Spleen (tissue), 7 donors: ENCODE measurements at regions not wholly inside any gene's neighbourhood (a gene's known extent, or its start where the extent isn't known, plus 50 kb on each side); places are given as distances from the start of the nearest gene placed in this dataset.

Experiments used
- POLR2A ChIP-seq, 3 donors: fragments of 450-650 bp; IDR thresholded peaks; one replicate each; pipeline ENCODE4 v1.5.1; 2017; ENCODE audit warnings: antibody characterized with exemption in 3 of 3, mild to moderate bottlenecking in 1 of 3
- POLR2AphosphoS5 ChIP-seq, 3 donors: sonication (generic); formaldehyde crosslinking; IDR thresholded peaks; one replicate each; pipeline ENCODE4 v1.5.1; 2017; ENCODE audit warnings: antibody characterized with exemption in 3 of 3
- TF ChIP-seq, protein P1 (sequence below), 11 experiments: fragments of 200-600 bp in 7 of 11; fragments of 450-650 bp in 4 of 11; sonication (generic) in 4 of 11; IDR thresholded peaks in 8 of 11; conservative IDR thresholded peaks in 3 of 11; 1 replicate in 7 of 11; 2 replicates in 4 of 11; pipeline versions ENCODE4 v1.4.0 to v1.8.0; 2016 to 2021; ENCODE audit warnings: antibody characterized with exemption in 11 of 11, inconsistent platforms in 4 of 11, mild to moderate bottlenecking in 1 of 11
- donor health status: DM: no; HTN: no; CAD: no; lungs with moderate emphysema.
- donor health status: DM: no; HTN: no; CAD: no.
- donor health status: DM: no; HTN: no; CAD: no.

- TF ChIP-seq, protein P1, sequence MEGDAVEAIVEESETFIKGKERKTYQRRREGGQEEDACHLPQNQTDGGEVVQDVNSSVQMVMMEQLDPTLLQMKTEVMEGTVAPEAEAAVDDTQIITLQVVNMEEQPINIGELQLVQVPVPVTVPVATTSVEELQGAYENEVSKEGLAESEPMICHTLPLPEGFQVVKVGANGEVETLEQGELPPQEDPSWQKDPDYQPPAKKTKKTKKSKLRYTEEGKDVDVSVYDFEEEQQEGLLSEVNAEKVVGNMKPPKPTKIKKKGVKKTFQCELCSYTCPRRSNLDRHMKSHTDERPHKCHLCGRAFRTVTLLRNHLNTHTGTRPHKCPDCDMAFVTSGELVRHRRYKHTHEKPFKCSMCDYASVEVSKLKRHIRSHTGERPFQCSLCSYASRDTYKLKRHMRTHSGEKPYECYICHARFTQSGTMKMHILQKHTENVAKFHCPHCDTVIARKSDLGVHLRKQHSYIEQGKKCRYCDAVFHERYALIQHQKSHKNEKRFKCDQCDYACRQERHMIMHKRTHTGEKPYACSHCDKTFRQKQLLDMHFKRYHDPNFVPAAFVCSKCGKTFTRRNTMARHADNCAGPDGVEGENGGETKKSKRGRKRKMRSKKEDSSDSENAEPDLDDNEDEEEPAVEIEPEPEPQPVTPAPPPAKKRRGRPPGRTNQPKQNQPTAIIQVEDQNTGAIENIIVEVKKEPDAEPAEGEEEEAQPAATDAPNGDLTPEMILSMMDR (IDR thresholded peaks at IDR 0.05 in 8 of 11, conservative IDR thresholded peaks at IDR 0.05 in 3 of 11): no peak
- TF ChIP-seq POLR2A (IDR thresholded peaks at IDR 0.05) (no peak), POLR2AphosphoS5 (IDR thresholded peaks at IDR 0.05) (no peak)
Measured at GRCh38 chr7:114302858-114303257, 111.8 kb upstream of the FOXP2 start.
